NCI-H146 (cell line): ENCODE measurements at regions not wholly inside any gene's neighbourhood (a gene's known extent, or its start where the extent isn't known, plus 50 kb on each side); places are given as distances from the start of the nearest gene placed in this dataset.

ENCODE experiments used
- DNase-seq: peaks from one replicate; lab custom pipeline; 2025; lab: John Stamatoyannopoulos, UW

GRCh38 chr1:5423109-5423508 is 569.1 kb downstream of the NPHP4 start:
- no peak for DNase-seq

DNA sequence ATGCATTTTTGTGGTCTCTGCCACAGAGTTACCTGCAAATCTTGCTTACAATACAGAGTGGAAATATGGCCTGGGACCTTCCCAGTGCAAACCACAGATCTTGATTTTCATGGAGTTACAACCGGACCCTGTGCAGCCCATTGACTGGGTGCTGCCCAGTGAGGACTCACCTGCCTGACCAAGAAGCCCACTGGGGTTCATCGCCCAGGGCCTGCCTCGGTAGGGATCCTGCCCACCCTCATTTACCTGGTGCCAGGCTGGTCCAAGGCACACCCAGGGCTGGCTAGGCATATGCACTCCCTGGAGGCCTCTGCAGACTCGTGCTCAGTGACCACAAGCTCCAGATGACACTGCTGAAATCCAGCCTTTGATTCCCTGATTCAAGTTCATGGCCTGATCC is 572.7 kb downstream of the NPHP4 start:
- no peak for DNase-seq

DNA sequence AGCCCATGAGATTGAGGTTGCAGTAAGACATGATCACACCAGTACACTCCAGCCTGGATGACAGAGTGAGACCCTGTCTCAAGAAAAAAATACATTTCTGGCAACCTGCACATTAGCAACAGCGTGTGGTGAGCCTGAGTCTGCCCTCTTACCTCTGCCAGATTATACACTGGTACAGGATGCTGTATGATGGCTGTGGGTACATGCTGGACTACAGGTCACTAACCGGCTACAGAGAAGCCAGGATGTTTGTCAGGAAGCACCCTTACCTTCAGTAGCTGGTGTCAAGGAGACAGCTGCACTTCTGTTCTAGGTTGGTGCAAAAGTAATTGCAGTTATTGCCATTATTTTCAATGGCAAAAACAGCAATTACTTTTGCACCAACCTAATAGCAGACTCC is 575.7 kb downstream of the NPHP4 start:
- no peak for DNase-seq

- DNase-seq: no peak
Observed at GRCh38 chr1:5415606-5416005, 576.6 kb downstream of the NPHP4 start.

GRCh38 chr1:5410652-5411051 is 581.6 kb downstream of the NPHP4 start:
- DNase-seq: no peak

GRCh38 chr1:5408401-5408800 is 583.8 kb downstream of the NPHP4 start:
- DNase-seq: no peak

- no peak for DNase-seq
Observed at GRCh38 chr1:5405263-5405662, 587.0 kb downstream of the NPHP4 start.

DNA sequence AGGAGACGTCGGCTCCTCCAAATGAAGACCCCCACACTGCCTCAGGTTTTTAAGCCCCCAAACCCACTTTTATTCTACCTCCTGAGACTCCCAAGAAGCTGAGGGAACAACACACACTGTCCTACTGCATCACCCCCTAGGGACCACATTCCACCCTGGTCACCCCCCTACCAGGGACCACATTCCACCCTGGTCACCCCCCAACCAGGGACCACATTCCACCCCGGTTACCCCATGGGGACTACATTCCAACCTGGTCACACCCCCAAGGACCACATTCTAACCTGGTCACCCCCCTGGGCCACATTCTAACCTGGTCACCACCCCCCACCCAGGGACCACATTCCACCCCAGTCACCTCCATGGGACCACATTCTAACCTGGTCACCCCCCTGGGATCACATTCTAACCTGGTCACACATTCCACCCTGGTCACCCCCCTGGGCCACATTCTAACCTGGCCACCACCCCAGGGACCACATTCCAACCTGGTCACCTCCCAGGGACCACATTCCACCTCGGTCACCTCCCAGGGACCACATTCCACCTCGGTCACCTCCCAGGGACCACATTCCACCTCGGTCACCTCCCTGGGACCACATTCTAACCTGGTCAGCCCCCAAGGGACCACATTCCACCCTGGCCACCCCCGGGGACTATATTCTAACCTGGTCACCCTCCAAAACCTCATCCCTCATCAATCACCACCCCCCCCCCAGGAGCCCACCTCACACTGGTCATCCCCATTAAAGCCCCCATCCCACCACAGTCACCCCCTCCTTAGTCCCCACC is 587.6 kb downstream of the NPHP4 start:
- no peak for DNase-seq

- no peak for DNase-seq
Observed at GRCh38 chr1:5403935-5404334, 588.3 kb downstream of the NPHP4 start.

DNA sequence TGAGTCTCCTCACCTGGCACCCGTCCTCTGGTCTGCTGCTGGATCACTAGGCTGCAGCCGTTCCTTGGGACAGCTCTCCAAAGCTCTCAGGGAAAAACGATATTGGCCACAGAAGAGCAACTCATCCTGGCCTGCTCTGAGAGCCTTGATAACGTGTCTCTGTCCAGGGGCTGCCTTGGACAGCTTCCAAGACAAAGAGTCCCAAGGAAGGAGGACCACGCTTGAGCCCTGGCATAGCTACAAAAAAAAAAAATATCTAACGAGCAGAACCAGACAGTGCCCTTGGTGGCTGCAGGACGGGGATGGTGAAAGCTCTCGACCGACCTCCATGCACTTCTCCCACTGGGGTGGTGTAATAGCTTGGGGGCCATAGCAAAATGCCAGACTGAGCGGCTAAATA is 589.6 kb downstream of the NPHP4 start:
- no peak for DNase-seq

- no peak for DNase-seq
Observed at GRCh38 chr1:5399771-5400170, 592.5 kb downstream of the NPHP4 start.

DNA sequence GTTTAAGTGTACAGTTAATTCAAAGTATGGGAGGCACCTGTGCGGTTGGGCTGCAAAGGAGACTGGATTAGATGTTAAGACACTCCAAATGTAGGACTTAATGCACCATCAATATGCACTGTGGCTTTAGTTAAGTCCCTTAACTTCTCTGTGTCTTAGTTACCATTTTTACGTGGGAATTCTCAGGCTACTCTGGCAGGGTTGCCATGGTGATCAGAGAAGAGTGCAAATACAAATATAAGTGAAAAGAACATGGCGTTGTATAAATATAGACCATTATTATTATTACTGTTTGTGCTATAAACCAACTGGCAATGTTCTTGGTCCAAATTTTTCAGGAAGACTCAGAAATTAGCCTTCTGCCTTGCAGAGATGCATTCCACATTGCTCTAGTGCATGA is 595.6 kb downstream of the NPHP4 start:
- DNase-seq: no peak

- DNase-seq: no peak
Observed at GRCh38 chr1:5394111-5394510, 598.1 kb downstream of the NPHP4 start.

- DNase-seq: no peak
Observed at GRCh38 chr1:5393603-5394002, 598.6 kb downstream of the NPHP4 start.

DNA sequence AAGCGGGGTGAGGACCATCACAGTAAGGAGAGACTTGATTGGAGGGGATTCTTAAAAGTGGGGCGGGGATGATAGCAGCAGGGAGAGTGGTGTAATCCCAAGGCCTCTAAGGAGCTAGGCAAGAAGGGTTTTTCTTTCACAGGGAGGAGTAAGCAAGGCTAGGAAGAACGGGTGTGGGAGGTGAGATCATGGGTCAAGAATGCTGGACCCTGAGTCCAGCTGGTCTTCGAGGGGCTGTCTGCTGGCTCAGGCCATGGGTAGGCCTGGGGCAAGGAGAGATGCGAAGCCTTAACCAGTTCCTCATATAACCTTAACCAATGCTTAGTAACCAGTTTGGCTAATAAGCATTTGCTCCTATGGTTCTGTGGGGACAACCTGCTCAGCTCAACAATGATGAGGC is 599.1 kb downstream of the NPHP4 start:
- DNase-seq: no peak

GRCh38 chr1:5391725-5392124 is 600.5 kb downstream of the NPHP4 start:
- DNase-seq: no peak

GRCh38 chr1:5390504-5390903 is 601.7 kb downstream of the NPHP4 start:
- no peak for DNase-seq

DNA sequence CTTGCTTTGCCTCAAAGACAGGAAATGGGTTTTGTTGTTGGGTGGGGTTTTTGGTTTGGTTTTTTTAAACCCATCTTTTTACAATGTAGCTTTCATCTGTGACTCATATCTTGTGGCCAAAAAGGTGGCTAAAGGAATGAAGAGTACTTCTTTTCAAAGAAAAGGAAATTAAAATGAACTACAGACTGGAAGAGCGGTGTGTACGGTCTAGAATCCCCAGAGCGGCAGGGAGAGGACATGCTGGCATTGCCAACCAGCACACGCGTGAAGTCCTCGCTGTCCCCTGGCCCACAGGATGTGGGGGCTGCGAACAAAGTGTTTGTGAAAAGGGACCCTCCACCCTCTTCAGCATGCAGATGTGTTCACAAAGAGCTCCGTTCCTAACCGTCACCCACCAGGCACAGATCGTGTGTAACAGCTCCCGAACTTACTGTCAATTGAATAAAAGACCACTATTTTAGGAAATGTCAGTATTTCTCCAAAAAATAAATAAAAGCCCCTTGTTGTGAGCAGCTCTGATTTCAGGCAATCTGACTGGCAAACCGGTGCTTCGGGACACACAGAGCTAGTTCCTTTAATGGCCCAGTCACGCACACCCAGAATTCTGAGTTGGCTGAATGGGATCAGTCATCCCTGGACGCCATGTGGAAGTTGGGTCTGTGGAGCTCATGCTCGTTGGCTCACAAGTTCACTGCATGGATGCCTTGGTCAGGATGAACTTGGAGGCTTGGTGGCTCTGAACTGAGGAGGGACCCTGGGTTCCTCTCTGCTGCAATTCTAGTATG is 602.9 kb downstream of the NPHP4 start:
- no peak for DNase-seq

- DNase-seq: no peak
Observed at GRCh38 chr1:5388622-5389021, 603.6 kb downstream of the NPHP4 start.

- DNase-seq: no peak
Observed at GRCh38 chr1:5386371-5386770, 605.9 kb downstream of the NPHP4 start.

DNA sequence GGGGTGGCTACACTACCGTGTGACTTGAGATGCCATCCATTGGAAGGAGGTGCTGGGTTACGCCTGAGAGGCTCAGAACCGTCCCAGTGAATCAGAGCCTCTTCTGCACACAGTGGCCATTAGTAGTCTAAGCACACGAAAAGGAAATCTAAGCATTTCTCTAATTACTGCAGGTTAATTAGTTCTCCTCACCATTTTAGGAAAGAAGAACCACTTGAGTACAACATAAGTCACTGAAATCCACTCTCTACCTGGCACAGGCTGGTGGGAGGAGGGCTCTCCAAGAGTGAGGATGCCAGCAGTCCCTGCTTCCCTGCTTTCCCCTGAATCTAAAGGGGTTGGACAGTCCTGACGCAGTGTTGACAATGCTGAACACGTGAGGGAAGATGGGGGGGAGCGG is 606.3 kb downstream of the NPHP4 start:
- DNase-seq: no peak

- no peak for DNase-seq
Observed at GRCh38 chr1:5385096-5385799, 607.0 kb downstream of the NPHP4 start.

DNA sequence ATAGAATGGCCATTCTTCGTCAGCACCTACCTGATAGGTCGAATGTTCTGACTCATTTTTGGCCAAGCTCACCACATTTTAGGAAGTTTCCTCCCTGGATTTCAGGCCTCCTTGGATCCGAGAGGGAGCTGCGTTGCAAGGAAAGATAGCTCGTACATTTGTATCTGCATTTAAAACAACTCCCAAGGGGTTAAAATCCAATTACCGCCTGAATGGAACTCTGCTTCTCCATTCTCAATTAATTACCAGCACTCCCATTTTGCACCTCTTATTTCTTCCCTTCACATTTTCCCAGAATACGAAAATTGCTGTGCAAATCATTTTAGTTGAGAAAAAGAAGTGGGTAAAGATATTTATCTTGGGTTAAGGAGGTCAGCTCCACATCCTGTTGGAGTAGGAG is 610.7 kb downstream of the NPHP4 start:
- no peak for DNase-seq
